NB4 (cell line): ENCODE measurements at regions not wholly inside any gene's neighbourhood (a gene's known extent, or its start where the extent isn't known, plus 50 kb on each side); places are given as distances from the start of the nearest gene placed in this dataset.

ENCODE experiments used
- DNase-seq: peaks from one replicate; pipeline ENCODE4 v3.0.0; 2010; ENCODE audit warnings: low read depth
- H3K4me3 ChIP-seq: one replicate; pipeline ENCODE4 v1.5.1; 2011; ENCODE audit warnings: mild to moderate bottlenecking, low read depth, low read length, moderate library complexity
- MAX ChIP-seq: IDR thresholded peaks from 2 replicates; pipeline ENCODE4 v1.6.1; 2011; ENCODE audit warnings: low read depth, low read length
- MYC ChIP-seq: IDR thresholded peaks from 2 replicates; pipeline ENCODE4 v1.6.1; 2011; ENCODE audit warnings: low read depth, low read length
- POLR2A ChIP-seq: IDR thresholded peaks from 2 replicates; pipeline ENCODE4 v1.6.1; 2011; ENCODE audit warnings: mild to moderate bottlenecking; ENCODE audit not compliant: insufficient read length; ENCODE audit errors: extremely low read depth
- TF ChIP-seq, protein P1 (sequence below): IDR thresholded peaks from one replicate; pipeline ENCODE4 v1.5.1; 2012; ENCODE audit warnings: low read depth, low read length

GRCh38 chr13:64441740-64442139, 2788.4 kb downstream of the PCDH9 start:
- DNase-seq: no peak
- TF ChIP-seq, protein P1, sequence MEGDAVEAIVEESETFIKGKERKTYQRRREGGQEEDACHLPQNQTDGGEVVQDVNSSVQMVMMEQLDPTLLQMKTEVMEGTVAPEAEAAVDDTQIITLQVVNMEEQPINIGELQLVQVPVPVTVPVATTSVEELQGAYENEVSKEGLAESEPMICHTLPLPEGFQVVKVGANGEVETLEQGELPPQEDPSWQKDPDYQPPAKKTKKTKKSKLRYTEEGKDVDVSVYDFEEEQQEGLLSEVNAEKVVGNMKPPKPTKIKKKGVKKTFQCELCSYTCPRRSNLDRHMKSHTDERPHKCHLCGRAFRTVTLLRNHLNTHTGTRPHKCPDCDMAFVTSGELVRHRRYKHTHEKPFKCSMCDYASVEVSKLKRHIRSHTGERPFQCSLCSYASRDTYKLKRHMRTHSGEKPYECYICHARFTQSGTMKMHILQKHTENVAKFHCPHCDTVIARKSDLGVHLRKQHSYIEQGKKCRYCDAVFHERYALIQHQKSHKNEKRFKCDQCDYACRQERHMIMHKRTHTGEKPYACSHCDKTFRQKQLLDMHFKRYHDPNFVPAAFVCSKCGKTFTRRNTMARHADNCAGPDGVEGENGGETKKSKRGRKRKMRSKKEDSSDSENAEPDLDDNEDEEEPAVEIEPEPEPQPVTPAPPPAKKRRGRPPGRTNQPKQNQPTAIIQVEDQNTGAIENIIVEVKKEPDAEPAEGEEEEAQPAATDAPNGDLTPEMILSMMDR: no peak
- TF ChIP-seq MAX (no peak), MYC (no peak), POLR2A (no peak)
- no peak overlapping the region for H3K4me3 ChIP-seq

DNA sequence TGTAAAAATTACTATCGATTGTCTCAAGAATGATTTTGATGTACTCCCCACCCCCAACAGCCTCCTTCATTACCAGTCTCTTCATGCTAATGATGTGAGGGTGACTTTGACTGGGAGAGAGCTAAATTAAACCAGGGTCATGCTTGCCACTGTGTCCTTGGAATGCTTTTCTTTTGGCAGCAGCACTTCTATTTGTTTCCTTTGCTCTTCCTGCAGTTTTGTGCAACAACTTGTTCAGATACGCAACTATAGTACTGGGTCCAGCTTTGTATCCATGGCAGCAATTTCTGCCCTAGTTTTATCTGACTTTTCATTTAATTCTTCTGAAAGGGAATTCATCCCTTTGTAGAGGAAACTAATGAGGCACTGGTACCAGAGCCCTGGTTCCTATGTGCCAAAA, 2792.1 kb downstream of the PCDH9 start:
- H3K4me3 ChIP-seq: no peak overlapping the region
- DNase-seq: no peak
- TF ChIP-seq, protein P1: no peak
- no peak for TF ChIP-seq POLR2A
- TF ChIP-seq MYC: no peak
- TF ChIP-seq MAX: no peak

- H3K4me3 ChIP-seq: no peak overlapping the region
- no peak for DNase-seq
- TF ChIP-seq, protein P1: no peak
- TF ChIP-seq MAX (no peak), POLR2A (no peak), MYC (no peak)
Measured at GRCh38 chr13:64429691-64430090, 2800.4 kb downstream of the PCDH9 start.

DNA sequence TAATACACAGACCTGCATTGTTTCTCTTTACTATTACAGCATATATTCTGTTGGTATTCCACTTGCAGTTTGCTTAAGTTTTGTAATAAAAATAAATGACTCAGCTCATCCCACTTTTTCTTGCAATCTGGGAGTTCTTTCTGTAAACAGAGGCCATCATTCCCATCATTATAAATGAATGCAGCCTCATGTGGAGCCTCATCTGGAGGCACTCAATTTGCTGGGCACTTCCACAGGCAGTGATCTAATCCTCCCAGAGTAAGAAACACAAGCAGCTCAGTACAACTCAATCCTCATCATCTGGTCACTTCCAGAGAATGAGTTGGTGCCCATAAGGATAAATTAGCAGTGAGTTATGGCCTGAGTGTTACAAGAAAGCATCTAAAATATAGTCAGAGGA, 2801.9 kb downstream of the PCDH9 start:
- no peak for TF ChIP-seq MYC
- no peak for TF ChIP-seq POLR2A
- TF ChIP-seq, protein P1: no peak
- no peak for DNase-seq
- H3K4me3 ChIP-seq: no peak overlapping the region

GRCh38 chr13:64423467-64423866, 2806.7 kb downstream of the PCDH9 start:
- TF ChIP-seq POLR2A: no peak
- DNase-seq: no peak
- no peak overlapping the region for H3K4me3 ChIP-seq

- no peak for DNase-seq
- TF ChIP-seq POLR2A (no peak), MYC (no peak), MAX (no peak)
- TF ChIP-seq, protein P1: no peak
- H3K4me3 ChIP-seq: no peak overlapping the region
Measured at GRCh38 chr13:64420181-64420580, 2810.0 kb downstream of the PCDH9 start.

DNA sequence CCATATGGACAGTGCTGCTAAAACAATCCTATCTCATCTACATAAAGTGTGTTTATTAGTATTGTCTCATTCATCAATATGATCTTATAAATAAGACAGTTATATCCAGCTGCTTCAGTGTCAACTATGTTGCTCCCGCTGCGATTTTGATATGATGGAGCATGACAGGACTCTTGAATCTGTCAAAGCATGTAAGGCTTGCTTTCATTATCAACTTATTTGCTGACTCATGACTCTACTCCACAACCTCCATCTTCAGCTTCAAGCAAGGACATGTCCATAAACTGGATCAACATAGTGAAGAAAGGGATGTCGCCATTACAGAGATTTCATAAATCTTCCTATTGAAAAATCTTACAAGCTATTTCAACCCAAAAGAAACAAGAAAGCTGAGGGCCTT, 2812.6 kb downstream of the PCDH9 start:
- no peak for TF ChIP-seq MAX
- no peak for TF ChIP-seq POLR2A
- no peak for TF ChIP-seq MYC

More for the DNA sequence above, 2812.6 kb downstream of the PCDH9 start:
- DNase-seq: no peak
- H3K4me3 ChIP-seq: no peak overlapping the region
